ENCODE measurements at regions not wholly inside any gene's neighbourhood (a gene's known extent, or its start where the extent isn't known, plus 50 kb on each side); places are given as distances from the start of the nearest gene placed in this dataset.

- no peak for ATAC-seq
- Mint-ChIP-seq H3K27ac (no peak overlapping the region), H3K36me3 (ENCODE audit: low read depth) (peaks cover 5% of the 10 kb centered on the region; the same call in 1 of the 3 replicates), H3K4me1 (peaks cover 18% of the 10 kb centered on the region), H3K9me3 (no peaks in the 10 kb centered on the region; the same call in 2 of the 3 replicates), H3K4me3 (no peak overlapping the region), H3K27me3 (ENCODE audit: insufficient read depth, low read depth, poor library complexity) (no peaks in the 10 kb centered on the region)
- Histone ChIP-seq H3K4me2 (no peak overlapping the region), H3K4me3 (no peak overlapping the region), H3K36me3 (ENCODE audit: insufficient read depth) (no peaks in the 10 kb centered on the region), H3K4me1 (ENCODE audit: insufficient read depth) (peaks cover 3% of the 10 kb centered on the region; the same call in 1 of the 2 replicates), H3F3A (replicated peaks; ENCODE audit: low read depth) (no peaks in the 10 kb centered on the region), H3K79me2 (replicated peaks; ENCODE audit: insufficient read depth) (no peaks in the 10 kb centered on the region), H3K27me3 (ENCODE audit: insufficient read depth) (no peaks in the 10 kb centered on the region), H3K9me2 (ENCODE audit: insufficient read depth) (no peaks in the 10 kb centered on the region), H2AFZ (no peak overlapping the region), H3K27ac (ENCODE audit: low read depth) (no peak overlapping the region), H4K20me1 (replicated peaks; ENCODE audit: insufficient read depth) (no peaks in the 10 kb centered on the region)
- TF ChIP-seq CTCF (conservative IDR thresholded peaks at IDR 0.05; ENCODE audit: low read depth in 2 of 2) (no peak), EZH2 (IDR thresholded peaks at IDR 0.05; ENCODE audit: low read depth, unreplicated experiment) (no peak), ZNF462 (CRISPR knock-in tag; IDR thresholded peaks at IDR 0.05) (no peak), ZNF331 (CRISPR knock-in tag; IDR thresholded peaks at IDR 0.05; ENCODE audit: low read depth) (no peak), STAT1 (IDR thresholded peaks at IDR 0.05; ENCODE audit: unreplicated experiment) (no peak), REST (IDR thresholded peaks at IDR 0.05; ENCODE audit: unreplicated experiment) (no peak), JUNB (IDR thresholded peaks at IDR 0.05; ENCODE audit: unreplicated experiment) (no peak), POLR2AphosphoS5 (IDR thresholded peaks at IDR 0.05; ENCODE audit: low read depth) (no peak), ZNF114 (CRISPR knock-in tag; IDR thresholded peaks at IDR 0.05) (no peak), NANOG (IDR thresholded peaks at IDR 0.05; ENCODE audit: borderline replicate concordance) (no peak), ETS1 (IDR thresholded peaks at IDR 0.05) (no peak), CREB1 (CRISPR knock-in tag; IDR thresholded peaks at IDR 0.05; ENCODE audit: low read depth) (no peak), EZH2phosphoT487 (IDR thresholded peaks at IDR 0.05; ENCODE audit: unreplicated experiment) (no peak)
- no peak for DNase-seq (ENCODE audit: low spot score)
Observed at GRCh38 chr13:64753233-64754000, 2476.7 kb downstream of the PCDH9 start.

Measured in GM23338 (cell line).